NCI-H146 (cell line): ENCODE measurements at regions not wholly inside any gene's neighbourhood (a gene's known extent, or its start where the extent isn't known, plus 50 kb on each side); places are given as distances from the start of the nearest gene placed in this dataset.
"Not testable (repeated sequence)": the region's sequence is repeated elsewhere in the genome, so short reads cannot be mapped to it uniquely, and the experiment has no call there.

Experiments used
- DNase-seq: peaks from one replicate; lab custom pipeline; 2025; lab: John Stamatoyannopoulos, UW

DNA sequence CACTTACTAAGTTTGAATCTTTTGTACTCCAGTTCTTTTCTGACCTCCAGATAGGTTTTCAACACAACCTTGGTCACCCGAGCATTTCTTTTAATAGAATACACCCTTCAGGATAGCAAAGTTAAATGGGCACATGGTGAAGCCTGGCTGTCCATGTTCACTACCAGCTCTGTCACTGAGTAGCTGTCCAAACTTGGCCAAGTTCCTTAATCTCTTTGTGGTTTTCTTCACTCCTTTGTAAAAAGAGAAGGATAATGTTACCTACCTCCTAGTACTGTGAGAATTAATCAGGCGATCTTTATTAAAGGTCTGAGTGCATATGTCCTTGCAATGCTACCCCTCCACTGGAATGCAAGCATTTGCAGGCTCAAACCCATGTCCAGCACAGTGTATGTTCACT is 128.1 kb upstream of the PTPRZ1 start:
- no peak for DNase-seq

- DNase-seq: no peak
Measured at GRCh38 chr7:121744319-121744718, 128.6 kb upstream of the PTPRZ1 start.

GRCh38 chr7:121741896-121742295 is 131.1 kb upstream of the PTPRZ1 start:
- DNase-seq: no peak

- DNase-seq: no peak
Measured at GRCh38 chr7:121739465-121739864, 133.5 kb upstream of the PTPRZ1 start.

DNA sequence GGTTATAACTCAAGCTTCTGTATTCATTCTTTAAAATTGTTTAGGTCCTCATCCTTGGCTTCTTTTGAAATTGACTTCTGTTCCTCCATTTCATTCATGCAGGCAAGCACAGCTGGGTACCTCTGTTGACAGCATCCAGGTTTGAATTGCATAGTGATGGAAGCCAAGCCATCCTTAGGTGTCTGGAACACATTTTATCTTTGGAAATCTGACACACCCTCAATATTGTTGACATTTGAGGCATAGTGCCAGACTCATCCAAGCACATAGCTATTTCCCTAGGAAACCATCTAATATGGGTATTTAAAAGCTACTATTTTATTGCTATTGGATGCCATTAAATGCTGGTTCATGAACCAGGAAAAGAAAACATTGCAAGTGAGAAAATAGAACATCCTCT is 142.1 kb upstream of the PTPRZ1 start:
- DNase-seq: peak; percentile 69

DNA sequence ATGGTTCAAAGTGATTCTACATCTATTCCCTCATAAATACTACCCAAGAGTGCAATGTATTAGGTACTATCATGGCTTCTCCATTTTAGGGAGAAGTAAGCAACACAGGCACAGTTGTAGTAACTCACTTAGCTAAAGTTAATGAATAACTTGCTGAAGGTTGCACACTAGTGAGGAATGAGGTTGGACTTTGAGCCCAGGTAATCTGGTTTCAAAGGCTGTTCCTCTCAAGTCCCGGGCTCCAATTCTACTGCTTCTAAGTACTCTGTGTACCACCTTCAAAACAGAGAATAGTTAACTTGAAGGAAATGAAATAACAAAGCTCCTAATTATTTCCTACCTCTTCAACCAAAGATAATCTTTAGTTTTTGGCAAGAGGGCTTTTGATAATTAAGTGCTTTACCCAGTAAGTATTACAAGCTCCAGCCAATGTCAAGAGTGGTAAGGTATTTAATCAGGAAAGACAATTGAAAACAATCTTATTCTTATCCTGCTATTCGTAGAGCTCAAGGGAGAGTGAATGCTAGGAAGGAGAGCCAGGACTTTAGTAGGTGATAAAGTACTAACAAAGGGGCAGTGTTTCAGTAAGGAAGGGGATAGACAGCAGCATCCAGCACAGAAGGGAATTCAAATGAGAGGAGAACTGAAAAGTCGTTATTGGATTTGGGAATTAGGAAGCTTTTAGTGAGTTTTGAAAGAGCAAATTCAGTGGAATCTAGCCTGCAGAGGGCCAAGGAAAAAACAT is 158.2 kb upstream of the PTPRZ1 start:
- DNase-seq: no peak

DNA sequence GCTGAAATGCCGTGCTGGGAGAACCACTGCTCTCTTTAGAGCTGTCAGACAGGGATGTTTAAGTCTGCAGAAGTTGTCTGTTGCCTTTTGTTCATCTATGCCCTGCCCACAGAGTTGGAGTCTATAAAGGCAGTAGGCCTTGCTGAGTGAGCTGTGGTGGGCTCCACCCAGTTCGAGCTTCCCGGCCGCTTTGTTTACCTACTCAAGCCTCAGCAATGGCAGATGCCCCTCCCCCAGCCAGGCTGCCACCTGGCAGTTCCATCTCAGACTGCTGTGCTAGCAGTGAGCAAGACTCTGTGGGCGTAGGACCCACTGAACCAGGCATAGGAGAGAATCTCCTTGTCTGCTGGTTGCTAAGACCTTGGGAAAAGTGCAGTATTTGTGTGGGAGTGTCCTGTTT is 160.0 kb upstream of the PTPRZ1 start:
- peak; percentile 27 for DNase-seq

DNA sequence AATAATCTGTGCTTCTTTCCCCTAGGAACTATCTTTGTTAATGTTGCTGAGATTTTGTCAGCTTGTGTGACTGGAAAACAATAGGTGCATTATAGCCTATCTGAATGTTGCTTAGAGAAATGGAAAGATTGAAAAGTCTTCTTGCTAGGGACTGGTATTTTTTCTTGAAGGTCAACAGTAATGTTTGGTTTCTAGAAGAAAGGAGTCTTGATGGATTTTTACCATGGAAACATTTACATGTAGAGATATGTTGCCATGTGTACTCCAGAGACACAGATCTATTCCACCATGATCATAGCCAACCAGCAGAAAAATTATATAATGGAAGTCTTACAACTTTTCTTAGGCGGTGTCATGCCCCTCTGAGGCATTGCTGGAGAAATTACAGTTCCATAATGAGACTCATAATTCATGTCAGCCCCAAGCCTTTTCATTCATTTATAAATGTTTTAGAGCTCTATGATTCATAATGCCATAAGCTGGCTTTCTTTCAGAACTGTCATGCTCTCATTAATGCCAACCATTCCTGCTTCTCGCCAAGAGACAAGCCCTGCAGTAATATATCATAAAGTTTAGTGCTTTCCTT is 175.1 kb upstream of the PTPRZ1 start:
- DNase-seq: no peak

DNA sequence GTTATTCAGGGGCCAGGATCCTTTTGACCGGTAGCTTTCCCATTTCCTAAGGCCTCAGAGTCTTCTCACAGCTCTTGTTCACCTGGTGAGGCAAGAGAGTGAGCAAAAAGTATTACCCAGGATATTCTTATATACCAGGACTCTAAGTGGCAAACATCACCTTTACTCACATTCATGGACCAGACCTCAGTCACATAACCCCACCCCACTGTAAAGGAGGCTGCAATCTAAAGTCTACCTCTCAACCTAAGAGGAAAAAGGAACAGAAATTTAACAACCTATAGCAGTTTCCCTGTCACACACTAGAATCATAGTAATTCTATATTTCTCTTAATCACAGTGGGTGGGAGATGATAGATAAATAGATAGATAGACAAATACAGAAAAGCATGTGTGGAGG is 176.0 kb upstream of the PTPRZ1 start:
- DNase-seq: no peak

DNA sequence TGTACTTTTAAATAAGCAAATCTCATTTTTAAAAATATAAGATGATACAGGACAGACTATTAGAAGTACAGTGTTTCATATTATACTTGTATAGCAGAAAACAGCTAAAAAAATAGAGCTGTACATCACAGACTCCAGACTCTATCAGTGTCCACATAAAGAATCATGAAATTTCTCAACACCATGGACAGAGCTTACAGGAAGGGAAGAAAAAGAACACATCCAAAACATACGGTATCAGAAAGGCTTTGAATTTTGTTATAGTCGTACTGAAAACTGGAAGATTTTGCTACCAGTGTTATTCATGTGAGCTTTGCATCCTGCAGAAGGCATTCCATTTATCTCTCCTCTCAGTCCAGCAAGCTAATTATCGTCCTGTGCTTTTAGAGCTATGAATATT is 183.2 kb upstream of the PTPRZ1 start:
- no peak for DNase-seq

GRCh38 chr7:121681700-121682099 is 191.3 kb upstream of the PTPRZ1 start:
- DNase-seq: no peak

DNA sequence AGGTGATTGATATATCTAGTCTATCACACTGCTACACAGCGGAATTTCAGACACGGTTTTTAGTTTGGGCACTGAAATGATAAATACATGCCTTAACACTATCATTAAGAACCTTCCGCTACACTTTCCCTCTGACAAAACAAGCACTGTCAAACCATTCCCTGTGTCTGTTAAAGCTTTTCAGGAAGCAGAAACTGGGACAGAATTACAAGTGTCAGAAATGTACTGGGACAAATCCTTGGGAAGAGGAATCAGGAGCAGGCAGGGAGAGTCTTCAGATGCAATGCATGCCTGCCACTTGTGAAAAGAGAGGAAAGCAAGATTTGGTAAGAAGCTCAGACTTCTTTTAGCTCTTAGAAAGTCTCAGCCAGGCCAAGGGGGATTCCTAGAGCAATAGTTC is 196.8 kb upstream of the PTPRZ1 start:
- no peak for DNase-seq

GRCh38 chr7:121674455-121674854 is 198.5 kb upstream of the PTPRZ1 start:
- not testable (repeated sequence) for DNase-seq

- no peak for DNase-seq
Measured at GRCh38 chr7:121669144-121669543, 203.8 kb upstream of the PTPRZ1 start.

GRCh38 chr7:121666306-121666705 is 206.7 kb upstream of the PTPRZ1 start:
- no peak for DNase-seq

- DNase-seq: no peak
Measured at GRCh38 chr7:121643320-121643719, 229.6 kb upstream of the PTPRZ1 start.

- peak; percentile 77 for DNase-seq
Measured at GRCh38 chr7:121639705-121640104, 233.3 kb upstream of the PTPRZ1 start.

DNA sequence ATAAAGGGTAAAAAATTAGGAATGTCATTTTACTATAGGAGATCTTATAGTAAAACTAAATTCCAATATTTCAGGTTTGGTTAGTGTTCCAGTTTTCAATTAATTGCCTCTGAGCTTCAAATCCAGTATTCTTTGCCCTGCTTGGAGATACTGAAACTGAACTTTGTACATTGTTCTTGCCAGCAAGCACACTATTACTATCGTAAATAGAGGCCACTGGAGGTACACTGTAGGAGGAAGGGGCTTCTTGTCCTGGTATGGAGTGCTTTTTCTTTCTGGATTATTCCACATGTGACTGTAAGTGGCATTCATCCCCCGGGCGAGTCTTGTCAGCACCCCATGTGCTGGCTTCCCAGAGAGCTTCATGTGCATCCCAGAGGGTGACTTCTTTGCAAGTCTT is 234.7 kb upstream of the PTPRZ1 start:
- no peak for DNase-seq

GRCh38 chr7:121634356-121634755 is 238.2 kb upstream of the FAM3C start:
- DNase-seq: peak; percentile 41

DNA sequence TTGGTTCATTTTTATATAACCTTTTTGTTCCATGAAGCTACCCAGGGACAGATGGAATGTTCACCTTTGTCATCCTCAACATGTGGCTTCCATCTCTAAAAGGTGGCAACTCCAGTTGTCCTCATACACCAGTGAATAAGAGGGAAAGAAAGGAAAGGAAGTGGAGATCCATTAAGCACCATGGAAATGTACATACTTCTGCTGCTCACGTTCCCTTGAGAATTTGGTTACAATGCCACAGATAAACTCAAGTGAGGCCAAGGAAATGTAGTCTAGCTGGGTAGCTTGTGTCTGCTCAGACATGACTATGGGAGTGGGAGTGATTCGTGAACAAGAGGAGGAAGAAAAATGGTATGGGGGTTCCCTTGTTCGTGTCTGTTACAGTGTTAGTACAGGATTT is 237.1 kb upstream of the FAM3C start:
- no peak for DNase-seq

DNA sequence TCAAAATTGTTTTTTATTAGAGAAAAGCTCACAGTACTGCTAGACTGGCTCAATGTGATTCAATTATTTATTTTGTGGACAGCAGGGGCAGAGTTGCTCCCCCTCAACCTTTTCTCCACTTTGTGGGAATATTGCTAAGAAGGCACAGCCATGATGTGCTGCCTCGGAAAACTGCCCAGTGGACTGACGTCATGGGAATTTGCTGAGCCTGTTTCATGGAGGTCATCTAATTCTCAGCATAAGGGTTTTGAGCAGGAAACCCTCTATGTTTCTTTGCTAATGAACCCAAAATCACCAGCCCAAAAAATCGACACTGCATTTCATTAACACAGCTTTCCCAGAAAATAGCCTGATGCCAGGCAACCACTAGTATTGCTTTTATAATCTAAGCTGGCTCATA is 228.8 kb upstream of the FAM3C start:
- DNase-seq: no peak

- no peak for DNase-seq
Measured at GRCh38 chr7:121623130-121623872, 227.2 kb upstream of the FAM3C start.

DNA sequence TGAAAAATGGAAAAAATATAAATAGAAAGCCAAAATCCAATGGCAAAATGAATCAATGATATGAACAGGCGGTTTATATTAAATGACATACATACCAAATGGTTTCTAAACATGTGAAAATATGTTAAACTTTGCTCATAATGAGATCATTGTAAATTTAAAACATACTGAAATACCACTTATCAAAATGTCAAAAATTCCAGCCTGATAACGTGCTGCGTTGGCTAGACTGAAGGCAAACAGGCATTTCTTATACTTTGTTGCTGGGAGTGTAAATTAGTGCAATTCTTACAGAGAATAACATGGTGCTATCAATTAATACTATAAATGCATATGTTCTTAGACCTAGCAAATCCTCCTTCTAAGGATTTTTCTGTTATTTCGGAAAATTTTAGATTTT is 225.8 kb upstream of the FAM3C start:
- no peak for DNase-seq
